H54 (cell line): ENCODE measurements at regions not wholly inside any gene's neighbourhood (a gene's known extent, or its start where the extent isn't known, plus 50 kb on each side); places are given as distances from the start of the nearest gene placed in this dataset.
"Not testable (repeated sequence)": the region's sequence is repeated elsewhere in the genome, so short reads cannot be mapped to it uniquely, and the experiment has no call there.

Experiments
- DNase-seq: peaks from one replicate; pipeline ENCODE4 v3.0.0; 2011; ENCODE audit warnings: low spot score, mixed read lengths; ENCODE audit not compliant: insufficient read length
- FAIRE-seq: peaks from 3 replicates; lab custom pipeline; 2011; peaks lifted over from hg19 to GRCh38; lab: Jason Lieb, UNC

DNA sequence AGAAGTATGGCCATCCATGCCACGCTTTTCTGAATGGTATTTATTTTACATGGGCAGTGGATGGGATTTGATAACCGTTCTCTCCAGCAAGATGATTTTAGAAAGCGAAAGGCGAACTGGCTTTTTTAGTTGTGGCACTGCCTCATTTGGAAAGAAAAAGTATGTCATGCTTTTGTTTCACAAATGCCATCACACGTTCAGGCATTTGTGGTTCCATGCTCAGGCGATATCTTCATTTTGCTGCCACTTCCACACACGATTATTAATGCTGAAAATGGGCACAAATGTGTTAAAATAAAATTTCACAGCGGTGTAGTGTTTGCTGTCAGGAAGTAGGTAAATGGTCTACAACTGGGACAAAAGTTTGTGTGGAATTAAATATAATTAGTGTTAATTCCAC lies 328.1 kb downstream of the BCL2L11 start:
- not testable (repeated sequence) for FAIRE-seq

DNA sequence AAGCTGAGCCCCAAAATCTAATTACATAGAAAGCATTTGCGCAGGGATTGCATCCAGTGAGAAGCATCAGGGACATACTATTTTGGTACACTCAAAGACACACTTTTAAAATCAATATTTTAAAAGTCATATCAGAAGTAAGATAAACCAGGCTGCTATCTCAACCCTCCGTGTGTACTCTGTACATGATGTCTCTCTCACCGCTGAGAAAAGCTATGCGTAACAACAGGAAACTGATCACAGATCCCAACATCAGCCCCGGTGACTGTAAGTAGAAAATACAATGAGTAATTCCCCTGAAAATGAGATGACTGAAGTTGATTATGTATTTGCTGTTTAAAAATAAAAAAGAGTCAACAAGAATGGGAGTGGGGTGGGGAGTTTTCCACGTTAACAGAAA lies 329.8 kb downstream of the BCL2L11 start:
- FAIRE-seq, DNase-seq: not testable (repeated sequence)

More for the DNA sequence above, 328.1 kb downstream of the BCL2L11 start:
- not testable (repeated sequence) for DNase-seq

DNA sequence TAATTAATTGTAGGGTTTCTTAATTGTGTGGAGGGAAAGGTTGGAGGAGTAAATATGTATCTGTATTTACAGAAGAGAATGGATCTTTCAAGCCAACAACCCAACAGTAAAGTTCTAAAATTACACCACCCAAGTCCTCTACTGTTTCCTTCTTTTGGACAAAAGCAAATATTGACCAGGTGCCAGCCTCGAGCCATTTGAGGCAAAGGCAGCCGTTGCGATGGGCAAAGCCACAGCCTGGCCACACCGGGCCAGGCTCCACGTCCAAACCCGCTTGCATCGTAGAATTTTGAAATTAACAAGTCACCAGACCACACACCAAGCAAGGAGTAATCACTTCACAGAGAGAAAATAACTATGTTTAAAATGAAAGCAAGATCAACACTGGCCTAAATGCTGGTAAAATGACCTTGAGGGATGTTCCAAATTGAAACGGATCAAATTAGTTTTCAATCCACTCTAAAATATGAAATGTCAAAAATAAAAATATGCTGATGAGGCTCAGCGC lies 331.0 kb downstream of the BCL2L11 start:
- FAIRE-seq = peak; percentile 57
- DNase-seq = not testable (repeated sequence)

DNA sequence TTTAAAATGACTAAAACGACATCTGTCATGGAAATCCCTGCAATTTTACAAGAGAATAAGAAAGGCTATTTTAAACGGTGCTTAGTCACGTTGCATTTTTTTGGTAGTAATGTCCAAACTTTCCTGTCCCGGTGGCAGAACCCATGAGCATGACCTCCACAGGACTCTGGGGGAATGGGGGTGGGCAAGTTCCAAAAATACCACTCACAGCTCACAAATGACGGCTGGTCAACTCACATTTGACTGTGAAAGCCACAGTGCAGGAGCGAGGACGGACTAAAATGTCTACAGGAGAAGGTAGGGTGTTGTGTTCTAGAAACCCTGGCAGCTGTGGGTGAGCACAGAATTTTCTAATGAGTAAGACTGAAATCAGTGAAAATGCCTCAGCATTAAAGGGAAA lies 331.5 kb downstream of the BCL2L11 start:
- not testable (repeated sequence) for DNase-seq
- FAIRE-seq = peak; percentile 76

DNA sequence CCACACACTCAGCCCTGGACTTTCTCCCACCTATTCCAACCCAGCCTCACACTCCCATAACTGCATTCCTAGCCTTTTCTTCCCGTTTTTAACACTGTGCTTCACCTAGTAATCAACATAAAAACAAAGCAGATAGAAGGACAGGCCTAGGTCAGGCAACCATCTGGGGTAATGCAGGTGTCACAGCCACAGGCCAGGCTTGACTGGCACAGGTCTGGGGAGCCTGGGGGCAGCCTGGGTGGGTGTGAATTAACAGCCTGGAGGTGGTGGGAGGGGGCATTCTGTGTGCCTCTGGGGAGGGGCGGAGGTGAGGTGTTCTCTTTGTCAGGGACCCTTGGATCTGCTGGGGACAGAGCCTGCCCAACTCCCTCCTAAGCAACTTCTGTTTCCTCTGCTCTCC lies 332.6 kb downstream of the BCL2L11 start:
- FAIRE-seq = not testable (repeated sequence)

DNA sequence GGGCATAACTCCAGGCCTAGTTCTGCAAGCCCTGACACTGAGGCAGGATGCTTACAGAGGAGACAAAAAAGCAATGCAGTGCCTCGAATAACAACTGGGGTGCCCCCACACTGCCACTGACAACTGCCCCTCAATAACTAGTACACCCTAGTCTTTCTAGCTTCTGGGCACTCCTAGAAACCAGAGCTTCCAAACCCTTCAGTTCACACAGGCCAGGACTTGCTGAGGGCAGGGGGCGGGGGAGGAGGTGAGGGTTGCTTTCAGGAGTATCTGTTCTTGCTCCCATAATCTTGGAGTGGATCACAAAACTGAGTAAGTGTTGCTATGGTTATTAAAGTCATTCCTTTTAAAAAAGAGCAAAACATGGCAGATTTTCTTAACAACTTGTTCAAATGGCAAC lies 333.1 kb downstream of the BCL2L11 start:
- not testable (repeated sequence) for DNase-seq, FAIRE-seq

More for the DNA sequence above, 332.6 kb downstream of the BCL2L11 start:
- DNase-seq = not testable (repeated sequence)

DNA sequence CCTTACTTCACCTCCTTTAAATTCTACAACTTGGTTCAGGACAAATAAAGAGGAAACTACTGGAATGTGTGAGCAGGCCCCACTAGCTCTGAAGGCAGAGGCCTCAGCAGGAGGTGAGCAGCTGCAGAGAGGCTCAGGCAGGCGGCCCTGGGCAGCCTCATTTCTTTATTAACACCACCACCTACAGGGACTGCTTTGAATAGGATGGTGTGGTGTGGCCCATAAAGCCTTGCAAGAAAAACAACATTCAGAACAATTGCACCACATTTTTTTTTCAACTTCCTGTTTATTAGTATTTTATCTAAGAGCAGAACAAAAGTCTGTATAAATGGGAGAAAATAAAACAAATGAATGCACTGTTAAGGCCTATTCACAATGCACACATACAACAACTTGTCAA lies 333.7 kb downstream of the BCL2L11 start:
- not testable (repeated sequence) for DNase-seq
- FAIRE-seq = peak; percentile 71

DNA sequence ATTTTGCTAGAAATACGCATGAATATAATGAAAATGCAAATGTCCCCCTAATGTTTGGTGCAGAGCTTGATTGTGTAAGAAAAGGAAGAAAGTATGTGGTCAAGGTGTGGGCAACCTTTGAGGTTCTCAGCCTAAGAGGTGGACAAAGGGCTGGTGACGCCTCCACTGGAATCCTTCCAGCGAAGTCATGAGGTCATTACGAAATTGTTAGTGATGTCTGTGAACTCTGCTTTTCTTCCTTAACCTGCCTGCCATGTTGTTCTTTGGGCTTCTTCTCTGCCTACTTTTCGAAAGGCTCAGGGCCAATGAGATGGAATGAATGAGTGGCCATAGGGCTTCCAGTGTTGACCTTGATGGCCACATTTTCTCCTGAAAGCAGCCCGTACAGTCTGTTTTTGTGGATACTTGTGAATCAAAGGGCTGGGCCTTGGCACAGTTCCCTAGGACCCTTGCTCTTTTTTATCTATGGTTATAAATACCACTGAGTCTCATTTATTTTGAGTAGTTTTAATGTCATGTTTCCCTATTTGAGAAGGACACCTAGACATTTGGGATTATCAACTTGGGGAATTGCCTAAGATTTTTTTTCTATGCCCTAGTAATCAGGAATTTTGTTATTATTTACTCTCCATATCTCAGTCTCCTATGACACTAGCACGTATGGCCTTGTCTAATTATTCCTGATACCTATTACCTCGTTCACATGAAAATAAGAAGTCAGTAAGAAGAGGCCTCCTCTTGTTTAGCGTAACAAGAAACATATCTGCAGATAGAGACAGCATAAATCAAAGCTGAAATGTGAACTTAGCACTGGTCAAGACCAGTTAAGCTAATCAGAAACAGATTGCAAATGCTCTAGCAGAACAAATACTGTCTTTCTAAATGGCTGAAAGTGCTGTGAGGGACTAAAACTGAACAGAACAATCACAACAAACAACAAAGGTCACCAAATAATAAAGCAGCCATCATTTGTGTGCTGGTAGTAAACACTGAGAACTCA lies 334.6 kb downstream of the BCL2L11 start:
- FAIRE-seq, DNase-seq: not testable (repeated sequence)

DNA sequence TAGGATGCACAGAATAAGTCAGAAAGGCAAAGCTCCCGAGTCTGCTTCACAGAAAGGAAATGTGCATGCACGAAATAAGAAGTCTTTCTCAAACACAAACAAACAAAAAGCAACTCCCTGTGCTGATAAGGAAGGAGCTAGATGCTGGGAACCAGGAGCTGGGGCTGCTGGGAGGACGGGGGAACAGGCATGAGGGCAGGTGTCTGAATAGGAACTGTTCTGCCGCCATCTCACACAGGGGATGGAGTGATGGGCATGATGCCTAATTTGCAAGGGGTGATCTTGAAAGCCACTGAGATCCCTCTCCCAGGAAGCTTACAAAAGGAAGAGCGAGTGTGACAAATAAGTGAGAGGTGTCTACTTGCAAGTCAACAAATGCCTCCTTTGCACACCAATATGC lies 336.5 kb downstream of the BCL2L11 start:
- not testable (repeated sequence) for FAIRE-seq, DNase-seq

DNA sequence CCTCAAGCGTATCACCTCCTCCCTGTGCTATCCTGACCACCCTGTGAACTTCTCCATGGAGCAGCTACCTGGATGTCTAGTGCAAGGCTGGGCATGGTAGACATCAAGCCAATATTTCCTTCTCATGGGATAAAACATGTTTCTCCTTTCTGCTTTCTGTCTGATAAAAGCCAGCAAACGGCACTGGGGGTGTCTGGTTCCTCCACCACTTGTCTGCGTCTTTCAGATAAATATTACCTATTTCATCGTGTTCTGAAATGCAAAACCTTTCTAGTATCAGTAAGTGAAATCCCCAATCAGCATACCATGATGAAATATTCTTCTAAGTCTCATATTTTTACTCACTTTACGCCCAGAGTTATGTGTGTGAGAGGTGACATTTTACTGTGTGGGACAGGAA lies 340.2 kb downstream of the BCL2L11 start:
- not testable (repeated sequence) for DNase-seq, FAIRE-seq

DNA sequence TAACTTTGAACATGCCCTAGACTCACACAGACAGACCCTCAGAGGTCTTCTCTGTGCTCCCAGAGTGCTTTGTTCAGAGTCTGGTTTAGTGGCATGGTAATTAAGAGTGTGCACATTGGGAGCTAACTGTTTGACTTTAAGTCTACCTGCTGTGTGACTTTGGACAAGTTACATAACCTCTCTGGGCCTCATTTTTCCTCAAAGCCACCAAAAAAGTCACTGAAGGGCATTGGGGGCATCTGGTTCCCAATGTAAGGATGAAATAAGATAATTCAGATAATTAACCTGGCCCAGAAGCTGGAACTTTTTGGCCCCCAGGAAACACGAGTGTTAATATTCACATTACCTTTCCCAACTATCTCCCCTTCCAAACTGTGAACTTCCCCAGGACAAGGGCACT lies 341.1 kb downstream of the BCL2L11 start:
- FAIRE-seq, DNase-seq: not testable (repeated sequence)

DNA sequence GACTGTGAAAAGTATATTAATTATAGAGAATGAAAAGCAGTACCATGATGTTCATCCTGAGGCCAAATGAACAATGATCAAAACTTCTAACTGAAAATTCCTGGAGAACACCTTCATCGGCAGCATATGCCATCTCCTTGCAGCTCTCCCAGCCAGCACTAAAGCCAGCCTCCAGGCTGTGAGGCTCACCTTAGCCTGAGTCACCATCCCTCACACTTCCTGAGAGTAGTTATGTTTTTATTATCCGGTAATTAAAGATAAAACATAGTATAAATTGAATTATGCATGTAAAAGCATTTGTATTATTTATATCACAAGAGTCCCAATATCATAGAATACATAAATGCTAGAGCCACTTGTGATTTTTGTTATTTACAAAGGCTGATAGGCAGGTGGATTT lies 341.9 kb downstream of the BCL2L11 start:
- DNase-seq, FAIRE-seq: not testable (repeated sequence)

DNA sequence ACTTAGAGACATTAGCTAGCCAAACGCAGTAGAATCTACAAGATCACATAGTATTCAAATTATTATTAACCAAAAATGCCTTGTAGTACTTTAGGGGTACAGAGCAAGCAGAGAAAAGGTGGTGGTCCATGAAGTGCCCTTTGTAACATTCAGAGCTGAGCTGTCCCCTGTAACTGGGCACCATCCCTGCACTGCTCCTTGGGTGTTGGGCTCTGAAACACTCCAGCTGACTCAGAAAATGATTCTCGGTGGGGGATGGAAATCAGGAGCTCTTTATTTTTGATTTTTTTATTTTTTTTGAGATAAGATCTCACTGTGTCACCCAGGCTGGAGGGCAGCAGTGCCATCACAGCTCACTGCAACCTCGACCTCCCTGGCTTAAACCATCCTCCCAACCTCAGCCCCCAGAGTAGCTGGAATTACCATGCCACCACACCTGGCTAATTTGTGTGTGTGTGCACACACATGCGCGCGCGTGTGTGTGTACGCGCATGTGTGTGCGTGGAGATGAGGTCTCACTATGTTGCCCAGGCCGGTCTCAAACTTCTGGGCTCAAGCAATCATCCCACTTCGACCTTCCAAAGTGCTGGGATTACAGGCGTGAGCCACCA lies 342.6 kb downstream of the BCL2L11 start:
- not testable (repeated sequence) for FAIRE-seq

DNA sequence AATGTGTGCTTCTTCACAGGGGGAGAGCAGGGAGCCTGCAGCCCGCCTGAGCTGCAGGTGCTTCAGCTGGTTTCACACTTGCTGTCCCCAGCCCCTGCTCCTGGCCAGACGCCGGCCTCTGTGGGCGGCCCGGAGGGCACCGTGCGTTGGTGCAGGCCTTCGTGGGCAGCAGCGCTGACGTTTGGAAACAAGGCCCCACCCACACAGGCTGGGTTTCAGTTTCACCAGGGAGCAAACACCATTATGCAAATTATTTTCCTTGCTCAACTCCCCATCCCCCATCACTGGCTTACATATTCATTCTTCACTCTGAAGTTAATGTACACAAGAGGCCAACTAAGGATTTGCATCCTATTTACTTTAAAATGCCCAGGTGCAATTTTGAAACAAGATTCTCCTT lies 343.2 kb downstream of the BCL2L11 start:
- peak; percentile 38 for FAIRE-seq

More for the DNA sequence above, 342.6 kb downstream of the BCL2L11 start:
- DNase-seq = not testable (repeated sequence)

DNA sequence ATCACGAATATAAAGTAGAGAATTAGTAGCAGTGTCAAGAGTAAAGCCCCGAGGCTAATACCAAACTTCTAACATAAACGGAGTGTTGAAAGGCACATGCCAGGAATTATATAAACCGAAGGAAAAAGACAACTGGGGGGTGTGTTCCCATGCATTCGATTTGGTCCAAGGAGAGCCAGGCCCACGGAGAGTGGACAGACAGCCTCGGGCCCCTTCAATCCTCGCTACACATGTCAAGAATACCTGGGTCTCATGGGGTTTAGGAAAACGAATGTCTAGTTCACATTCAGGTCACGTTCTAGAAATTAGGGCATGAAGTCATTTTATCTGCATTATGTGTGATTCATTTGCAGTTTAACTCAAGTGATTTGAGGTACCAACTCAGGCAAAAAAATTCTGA lies 343.7 kb downstream of the BCL2L11 start:
- DNase-seq, FAIRE-seq: not testable (repeated sequence)

More for the DNA sequence above, 343.2 kb downstream of the BCL2L11 start:
- DNase-seq = not testable (repeated sequence)

DNA sequence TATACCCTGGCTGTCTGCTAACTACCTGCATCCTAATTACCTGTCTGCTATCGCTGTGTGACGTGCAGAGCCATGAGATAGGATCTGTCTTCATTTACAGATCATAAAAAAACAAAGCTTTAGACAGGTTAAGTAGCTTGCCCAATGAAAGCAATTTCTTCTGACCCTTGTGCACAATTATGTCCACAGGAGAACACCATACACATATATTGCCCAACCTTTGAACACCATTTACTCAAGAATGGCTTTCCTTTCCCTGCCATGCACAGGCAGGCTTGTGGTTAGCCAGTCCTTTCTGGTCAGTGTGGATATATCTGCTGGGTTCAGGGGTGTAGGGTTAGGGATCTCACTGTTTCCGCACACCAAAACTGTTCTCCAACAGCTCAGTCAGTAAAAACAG lies 344.8 kb downstream of the BCL2L11 start:
- FAIRE-seq, DNase-seq: not testable (repeated sequence)

DNA sequence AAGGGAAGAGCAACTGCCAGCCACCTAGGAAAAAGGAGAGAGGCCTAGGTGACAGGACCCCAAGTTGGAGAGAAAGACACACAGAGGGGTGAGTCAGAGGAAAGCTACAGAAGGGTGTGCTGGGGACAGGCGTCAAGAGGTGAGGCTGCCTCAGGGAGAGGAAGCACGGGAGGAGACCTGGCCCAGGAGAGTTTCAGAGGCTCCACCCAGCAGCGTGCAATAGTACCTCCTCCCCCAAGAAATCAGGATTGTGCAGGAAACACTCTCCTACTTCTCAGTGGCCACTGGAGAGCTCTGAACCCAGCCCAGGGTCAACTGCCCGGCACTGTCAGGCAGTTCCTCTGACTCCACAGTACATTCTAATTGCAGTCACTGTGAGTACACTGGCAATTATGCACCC lies 346.0 kb downstream of the BCL2L11 start:
- not testable (repeated sequence) for DNase-seq
- peak; percentile 55 for FAIRE-seq

DNA sequence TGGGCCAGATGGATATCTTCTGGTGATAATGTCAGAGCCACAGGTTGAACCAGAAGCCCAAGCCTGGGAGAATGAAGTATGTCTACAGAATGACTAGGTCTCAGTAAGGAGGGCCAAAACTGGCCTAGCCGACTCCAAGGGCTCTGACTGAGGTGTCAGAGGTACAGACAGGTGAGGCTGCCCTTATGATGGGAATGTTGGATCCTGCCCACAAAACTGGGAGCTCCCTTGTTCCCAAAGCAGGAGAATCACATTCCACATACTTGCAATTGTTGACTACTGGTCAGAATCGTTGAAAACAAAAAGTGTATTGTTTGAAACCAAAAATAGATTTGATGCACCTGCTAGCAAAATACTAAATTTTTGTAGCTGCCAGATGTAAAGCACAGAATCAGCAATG lies 350.2 kb downstream of the BCL2L11 start:
- not testable (repeated sequence) for FAIRE-seq, DNase-seq

DNA sequence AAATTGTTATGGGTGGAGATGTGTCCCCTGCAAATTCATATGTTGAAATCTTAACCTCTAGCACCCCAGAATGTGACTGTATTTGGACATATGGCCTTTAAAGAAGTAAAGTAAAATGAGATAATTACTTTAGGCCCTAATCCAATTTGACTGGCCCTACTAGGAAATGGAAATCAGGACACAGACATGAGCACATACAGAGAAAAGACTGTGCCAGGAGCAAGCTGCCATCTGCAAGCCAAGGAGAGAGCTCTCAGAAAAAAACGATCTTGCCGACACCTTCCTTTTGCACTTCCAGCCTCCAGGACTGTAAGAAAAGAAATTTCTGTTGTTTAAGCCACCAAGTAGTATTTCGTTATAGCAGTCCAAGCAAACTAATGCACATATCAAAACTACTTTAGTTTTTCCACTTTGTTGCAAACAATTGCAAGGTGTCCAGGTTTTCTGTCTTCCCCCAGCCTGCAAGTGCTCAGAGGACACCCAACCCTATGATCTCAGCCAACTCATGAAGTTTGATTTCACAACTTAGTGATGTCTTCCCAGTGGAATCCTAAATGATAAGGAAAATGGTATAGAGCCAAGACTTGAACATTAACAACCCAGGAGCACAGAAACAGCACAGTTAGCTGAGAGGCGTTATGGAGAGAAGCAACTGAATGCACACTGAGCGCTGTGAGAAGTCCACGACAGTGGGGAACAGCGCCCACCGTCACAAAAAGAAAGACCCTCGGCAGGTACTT lies 351.2 kb downstream of the BCL2L11 start:
- FAIRE-seq, DNase-seq: not testable (repeated sequence)
